KBM-7 (cell line): ENCODE measurements at regions not wholly inside any gene's neighbourhood (a gene's known extent, or its start where the extent isn't known, plus 50 kb on each side); places are given as distances from the start of the nearest gene placed in this dataset.

Source experiments
- DNase-seq: peaks from one replicate; pipeline ENCODE4 v3.0.0-alpha.2; 2015
- in situ Hi-C: fragments of 300-500 bp; cut with MboI; formaldehyde crosslinking; loops from 2 replicates; pipeline ENCODE4 v1.14.3; 2020; ENCODE audit warnings: low sequenced_read_pairs, low pct_unique_long_range_greater_than_20kb, mixed read lengths

DNA sequence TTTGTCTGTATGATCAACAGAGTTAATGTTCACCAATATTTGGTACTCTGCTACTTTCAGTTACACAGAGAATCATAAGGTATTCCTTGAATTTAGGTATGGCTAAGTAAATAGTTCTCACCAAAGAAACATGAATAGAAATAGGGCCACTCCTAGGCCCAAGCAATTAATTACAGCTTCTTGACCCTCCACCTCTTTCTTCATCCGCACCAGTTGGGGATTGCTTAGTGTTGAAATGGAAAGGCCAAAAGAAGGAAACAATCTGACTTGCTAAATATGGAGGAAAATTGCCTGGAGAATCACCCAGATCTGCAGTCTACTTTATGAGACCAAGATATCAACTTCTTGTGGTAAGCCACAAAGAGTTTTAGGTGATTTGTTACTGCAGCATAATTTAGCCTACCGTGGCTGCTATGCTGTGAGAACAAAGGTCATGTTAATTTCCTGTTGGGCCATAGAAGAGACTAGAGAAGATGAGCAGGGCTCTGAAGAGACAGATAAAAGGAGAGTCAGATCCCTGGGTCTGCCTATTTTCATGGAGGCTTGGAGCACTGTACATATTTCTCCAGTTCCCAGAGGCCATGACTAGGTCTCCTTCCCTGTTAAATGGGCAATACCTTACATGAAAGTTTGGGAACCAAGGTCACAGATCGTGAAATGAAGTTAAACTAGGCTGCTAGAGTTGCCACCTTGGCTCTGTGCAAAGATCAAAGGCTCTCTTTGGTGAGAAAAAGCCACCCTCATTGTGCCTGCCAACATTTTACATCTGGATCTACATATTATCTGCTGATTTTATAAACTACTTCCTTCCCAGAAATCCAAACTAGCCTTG is 93.3 kb upstream of the GDF10 start:
- DNase-seq, result no peak
- in situ Hi-C loops, result no loop called here

DNA sequence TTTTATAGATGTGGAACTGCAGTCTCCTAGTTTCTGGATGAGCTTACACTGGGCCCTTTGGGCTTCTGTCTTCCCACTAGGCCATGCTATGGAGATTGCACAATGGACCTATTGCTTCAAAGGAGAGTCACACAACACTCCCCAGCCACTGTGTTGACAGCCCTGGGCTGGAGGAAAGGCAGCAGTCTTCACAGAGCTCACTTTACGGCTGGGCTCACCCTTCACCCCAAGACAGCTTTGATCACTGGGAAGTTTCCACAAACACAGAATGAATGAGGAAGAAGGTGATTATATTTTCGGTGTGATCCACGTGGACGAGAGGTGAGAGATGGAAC is 92.7 kb upstream of the GDF10 start:
- no peak for DNase-seq

GRCh38 chr10:47207894-47208469 is 92.0 kb upstream of the GDF10 start:
- in situ Hi-C loops, result no loop called here

More for the DNA sequence above, 92.7 kb upstream of the GDF10 start:
- in situ Hi-C loops, result no loop called here

GRCh38 chr10:47209466-47209865 is 90.5 kb upstream of the GDF10 start:
- DNase-seq, result no peak
- in situ Hi-C loops, result no loop called here

More at GRCh38 chr10:47207894-47208469, 92.0 kb upstream of the GDF10 start:
- DNase-seq, result no peak

- in situ Hi-C loops, result no loop called here
Measured at GRCh38 chr10:47214520-47214919, 85.5 kb upstream of the GDF10 start.

DNA sequence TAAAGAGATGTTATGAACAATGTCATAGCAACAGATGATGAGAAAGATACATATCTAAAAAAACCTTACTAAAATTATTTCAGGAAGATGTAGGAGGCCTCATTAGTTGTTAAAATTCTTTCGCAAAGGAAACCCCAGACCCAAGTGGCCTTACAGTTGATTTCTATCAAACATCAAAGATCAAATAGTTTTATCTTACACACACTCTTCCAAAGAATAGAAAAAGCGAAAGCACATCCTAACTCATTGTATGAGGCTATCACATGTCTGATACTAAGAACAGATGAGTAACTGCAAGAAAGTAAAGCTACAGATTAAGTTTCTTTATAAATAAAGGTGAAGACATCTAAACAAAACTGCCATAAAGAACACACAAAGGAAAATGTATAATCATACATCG is 82.9 kb upstream of the GDF10 start:
- no peak for DNase-seq
- in situ Hi-C loops, result no loop called here

More at GRCh38 chr10:47214520-47214919, 85.5 kb upstream of the GDF10 start:
- no peak for DNase-seq

GRCh38 chr10:47218803-47219202 is 81.2 kb upstream of the GDF10 start:
- DNase-seq, result no peak
- in situ Hi-C loops, result no loop called here

DNA sequence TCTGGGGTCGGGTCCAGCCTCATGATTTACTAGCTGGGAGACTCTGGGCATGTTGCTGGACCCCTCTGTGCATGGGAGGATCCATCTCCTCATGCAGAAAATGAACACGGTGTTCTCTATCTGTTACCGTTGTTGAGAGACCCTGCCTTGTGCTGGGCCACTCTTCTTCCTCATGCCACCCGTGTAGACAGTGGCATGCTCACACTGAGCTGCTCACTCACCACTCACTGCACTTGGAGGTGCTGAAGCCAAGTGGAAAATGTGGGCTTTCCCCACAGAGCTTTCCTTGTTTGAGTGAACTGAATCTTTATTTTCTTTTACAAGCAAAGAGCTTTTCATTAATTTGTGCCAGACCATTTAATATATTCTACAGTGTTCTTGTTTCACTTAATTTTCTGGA is 77.5 kb upstream of the GDF10 start:
- in situ Hi-C loops, result no loop called here
- DNase-seq, result no peak

- no peak for DNase-seq
- in situ Hi-C loops, result no loop called here
Measured at GRCh38 chr10:47223236-47223635, 76.8 kb upstream of the GDF10 start.

DNA sequence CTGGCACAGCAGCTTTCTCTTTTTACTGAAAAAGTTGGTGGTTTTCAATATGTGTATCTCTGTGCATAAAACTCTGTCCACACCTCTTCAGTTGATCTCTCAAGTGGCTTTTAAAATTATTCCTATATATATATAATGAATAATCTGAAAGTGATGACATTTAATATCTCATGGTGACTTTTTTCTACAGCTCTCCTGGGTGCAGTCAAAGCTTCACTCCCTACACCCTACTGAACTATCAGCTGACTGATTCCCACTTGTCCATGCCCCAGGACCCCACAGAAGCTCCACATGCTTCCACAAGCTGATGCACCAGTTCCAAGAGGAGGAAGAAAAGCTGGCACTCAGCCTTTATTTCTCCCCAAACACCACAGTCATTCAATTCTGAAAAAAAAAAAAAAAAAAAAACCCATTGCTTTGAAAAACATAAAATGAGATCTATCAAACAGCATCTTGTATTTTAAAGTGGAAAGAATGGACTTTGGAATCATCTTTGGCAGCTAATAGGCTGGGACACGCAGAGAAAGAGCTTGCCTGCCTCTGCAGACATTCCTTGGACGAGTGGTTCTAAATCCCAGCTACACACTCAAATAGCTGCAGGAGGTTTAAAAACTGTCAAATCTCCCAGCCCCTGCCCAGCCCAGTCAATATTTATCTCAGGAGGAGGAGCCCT is 75.3 kb upstream of the GDF10 start:
- no peak for DNase-seq
- in situ Hi-C loops, result no loop called here

DNA sequence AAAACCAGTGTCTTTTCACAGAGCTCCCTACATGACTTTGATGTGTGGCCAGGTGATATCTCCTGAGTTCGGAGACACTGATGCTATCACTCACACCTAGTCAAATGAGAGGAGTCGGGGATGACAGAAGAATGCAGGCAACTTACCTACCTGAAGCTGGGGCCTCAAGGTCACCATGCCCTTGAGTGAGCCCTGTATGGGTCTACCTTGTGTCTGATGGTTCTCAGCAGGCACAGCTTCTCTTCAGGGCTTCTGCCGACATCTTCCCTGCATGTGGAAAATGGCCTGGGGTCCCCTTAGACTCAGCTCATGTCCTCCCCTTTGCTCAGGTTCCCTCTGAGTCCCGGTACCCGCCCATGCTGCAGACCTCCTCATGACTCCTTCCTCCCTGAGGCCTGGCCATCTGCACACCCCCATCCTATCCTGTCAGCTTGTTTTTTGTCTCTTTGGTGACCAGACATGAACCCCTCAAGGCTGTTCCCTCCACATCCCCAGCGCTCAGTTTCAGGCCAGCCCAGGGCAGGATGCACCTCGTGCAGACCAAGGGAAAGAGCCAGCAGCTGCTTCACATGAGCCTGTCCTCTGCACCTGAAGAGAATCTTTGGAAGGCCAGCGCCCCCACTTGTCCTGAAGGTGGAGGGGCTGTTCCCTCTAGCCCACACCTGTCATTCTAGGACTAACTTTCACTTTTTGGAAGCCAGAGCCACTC is 74.6 kb upstream of the GDF10 start:
- no peak for DNase-seq
- in situ Hi-C loops, result no loop called here

- in situ Hi-C loops, result no loop called here
Measured at GRCh38 chr10:47225928-47226645, 73.9 kb upstream of the GDF10 start.

GRCh38 chr10:47230482-47230881 is 69.5 kb upstream of the GDF10 start:
- no peak for DNase-seq

More at GRCh38 chr10:47225928-47226645, 73.9 kb upstream of the GDF10 start:
- DNase-seq, result no peak

DNA sequence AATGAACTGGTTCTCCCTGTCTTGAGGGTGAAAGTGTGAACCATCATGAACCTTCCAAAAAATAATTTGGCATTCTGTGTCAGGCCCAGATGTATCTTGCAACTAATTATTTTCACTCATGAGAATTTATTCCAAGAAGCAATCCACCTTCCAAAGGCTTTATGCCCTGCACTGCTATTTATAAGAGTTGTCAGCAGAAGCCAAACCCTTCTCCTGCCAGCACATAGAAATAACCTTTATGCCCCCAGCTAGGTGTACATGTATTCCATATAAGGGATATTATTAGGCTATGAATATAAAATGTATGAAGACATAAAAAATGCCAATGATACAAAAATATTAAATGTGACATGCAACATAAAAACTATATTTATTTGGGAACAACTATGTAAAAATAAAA is 69.0 kb upstream of the GDF10 start:
- in situ Hi-C loops, result no loop called here
- no peak for DNase-seq

More at GRCh38 chr10:47230482-47230881, 69.5 kb upstream of the GDF10 start:
- in situ Hi-C loops, result no loop called here

DNA sequence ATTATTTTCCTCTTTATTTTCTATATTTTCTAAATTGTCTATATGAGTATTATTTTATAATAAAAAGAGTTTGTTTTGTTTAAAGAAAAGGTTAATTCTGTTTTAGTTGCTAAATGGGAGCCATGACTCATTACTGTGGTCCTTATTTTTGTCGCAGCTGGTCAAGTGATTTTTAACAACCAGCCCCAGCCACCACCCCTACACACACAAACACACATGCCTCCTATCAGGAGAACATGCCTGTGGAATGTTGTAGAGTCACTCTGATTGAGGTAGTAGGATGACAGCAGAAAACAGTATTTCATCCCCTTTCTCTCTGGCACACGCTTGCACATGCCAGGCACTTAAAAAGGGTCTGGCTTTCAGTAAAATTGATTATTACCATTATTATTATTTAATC is 68.6 kb upstream of the GDF10 start:
- in situ Hi-C loops, result no loop called here

DNA sequence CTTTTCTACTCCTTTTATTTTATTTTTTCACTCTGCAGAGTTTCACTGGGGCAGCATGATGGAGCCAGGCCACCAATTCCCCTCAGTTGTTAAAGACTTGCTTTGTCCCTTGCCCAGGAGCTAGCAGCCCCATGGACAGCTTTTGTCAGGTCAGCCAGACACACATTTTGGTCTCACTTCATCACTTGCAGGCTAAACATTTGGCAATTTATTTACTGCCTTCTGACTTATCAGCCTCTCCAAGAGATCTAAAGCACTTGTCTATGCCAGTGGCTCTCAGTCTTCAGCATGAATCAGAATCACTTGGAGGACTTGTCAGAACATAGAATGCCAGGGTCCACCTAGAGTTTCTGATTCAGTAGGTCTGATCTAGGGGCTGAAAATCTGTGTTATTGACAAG is 66.4 kb upstream of the GDF10 start:
- DNase-seq, result no peak
- in situ Hi-C loops, result no loop called here

More for the DNA sequence above, 68.6 kb upstream of the GDF10 start:
- DNase-seq, result no peak

GRCh38 chr10:47235484-47235883 is 64.5 kb upstream of the GDF10 start:
- DNase-seq, result no peak
- in situ Hi-C loops, result no loop called here

DNA sequence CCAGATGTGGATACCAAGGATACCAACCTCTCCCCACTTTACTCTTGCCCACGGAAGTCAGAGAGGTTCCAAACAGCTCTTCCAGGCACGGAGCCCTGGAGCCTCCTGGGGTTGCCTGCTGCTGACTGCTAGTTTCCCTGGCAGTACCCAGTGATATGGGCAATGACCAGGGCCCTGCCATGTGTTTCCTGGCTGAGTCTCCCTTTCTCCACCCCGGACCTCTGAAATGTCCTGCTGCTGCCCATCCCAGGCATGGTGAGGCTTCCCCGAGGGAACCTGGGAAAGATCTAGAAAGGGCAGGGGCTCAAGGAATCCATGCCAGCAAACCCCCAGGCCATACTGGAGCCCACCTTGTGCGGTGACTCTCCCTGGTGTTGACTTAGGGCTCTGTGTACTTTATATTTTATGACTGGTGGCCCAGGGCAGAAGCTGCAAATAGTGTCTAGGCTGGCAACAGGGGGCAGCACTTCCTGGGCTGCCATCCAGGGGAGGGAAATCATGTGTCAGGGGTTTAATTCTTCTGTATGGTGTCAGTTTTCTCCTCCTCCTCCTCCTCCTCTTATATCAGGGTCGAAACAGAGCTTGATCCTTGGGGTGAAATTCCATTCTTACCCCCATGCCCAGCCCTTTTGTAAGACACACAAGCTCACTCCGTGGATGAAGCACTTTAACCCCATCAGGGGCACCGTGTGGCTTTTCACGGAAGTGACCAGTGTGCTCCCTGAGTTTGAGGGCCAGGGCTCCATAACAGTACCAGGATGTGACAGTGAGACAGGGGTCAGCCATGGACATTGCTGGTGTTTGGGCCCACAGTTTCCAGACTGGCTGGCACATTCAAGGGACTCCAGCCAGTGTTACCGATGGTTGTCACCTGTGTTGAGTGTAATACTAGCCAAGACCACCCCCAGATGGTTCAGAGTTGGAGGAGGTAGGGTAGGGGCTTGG is 62.4 kb upstream of the GDF10 start:
- in situ Hi-C loops, result no loop called here

More for the DNA sequence above, 62.4 kb upstream of the GDF10 start:
- no peak for DNase-seq
